SK-N-MC (cell line): ENCODE measurements at regions not wholly inside any gene's neighbourhood (a gene's known extent, or its start where the extent isn't known, plus 50 kb on each side); places are given as distances from the start of the nearest gene placed in this dataset.

ENCODE experiments used
- EZH2 ChIP-seq: fragments of 200-600 bp; sonication (generic); IDR thresholded peaks from one replicate; pipeline ENCODE4 v1.6.1; 2017; ENCODE audit warnings: antibody characterized with exemption
- FOXP2 ChIP-seq: optimal IDR thresholded peaks from 2 replicates; pipeline ENCODE3; 2011; ENCODE audit warnings: mild to moderate bottlenecking, moderate library complexity; ENCODE audit not compliant: insufficient read depth; ENCODE audit errors: extremely low read length, control extremely low read depth
- POLR2AphosphoS5 ChIP-seq: IDR thresholded peaks from 2 replicates; pipeline ENCODE4 v1.6.1; 2012; ENCODE audit warnings: mild to moderate bottlenecking, low read depth, low read length, borderline replicate concordance

DNA sequence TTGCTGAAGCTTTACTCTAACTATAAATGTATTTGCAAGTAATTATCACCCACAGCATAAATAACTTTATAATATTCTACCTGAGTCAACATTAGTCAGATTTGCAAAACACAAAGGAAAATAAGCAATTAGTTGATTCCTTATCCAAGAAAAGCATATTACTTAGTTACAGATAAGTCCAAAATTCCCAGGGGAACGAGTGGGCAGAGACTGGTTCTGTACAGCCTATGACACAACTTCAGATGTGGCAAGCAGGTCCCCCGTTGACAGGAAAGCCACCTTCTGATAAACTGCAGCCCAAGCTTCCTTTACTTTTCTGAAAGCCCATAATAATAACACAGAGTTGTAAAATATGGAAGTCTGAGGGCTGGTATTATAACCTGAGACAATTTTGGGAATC, 62.4 kb upstream of the NDP start:
- TF ChIP-seq FOXP2 (no peak), POLR2AphosphoS5 (no peak), EZH2 (no peak)
